ENCODE measurements at regions not wholly inside any gene's neighbourhood (a gene's known extent, or its start where the extent isn't known, plus 50 kb on each side); places are given as distances from the start of the nearest gene placed in this dataset.

DNA sequence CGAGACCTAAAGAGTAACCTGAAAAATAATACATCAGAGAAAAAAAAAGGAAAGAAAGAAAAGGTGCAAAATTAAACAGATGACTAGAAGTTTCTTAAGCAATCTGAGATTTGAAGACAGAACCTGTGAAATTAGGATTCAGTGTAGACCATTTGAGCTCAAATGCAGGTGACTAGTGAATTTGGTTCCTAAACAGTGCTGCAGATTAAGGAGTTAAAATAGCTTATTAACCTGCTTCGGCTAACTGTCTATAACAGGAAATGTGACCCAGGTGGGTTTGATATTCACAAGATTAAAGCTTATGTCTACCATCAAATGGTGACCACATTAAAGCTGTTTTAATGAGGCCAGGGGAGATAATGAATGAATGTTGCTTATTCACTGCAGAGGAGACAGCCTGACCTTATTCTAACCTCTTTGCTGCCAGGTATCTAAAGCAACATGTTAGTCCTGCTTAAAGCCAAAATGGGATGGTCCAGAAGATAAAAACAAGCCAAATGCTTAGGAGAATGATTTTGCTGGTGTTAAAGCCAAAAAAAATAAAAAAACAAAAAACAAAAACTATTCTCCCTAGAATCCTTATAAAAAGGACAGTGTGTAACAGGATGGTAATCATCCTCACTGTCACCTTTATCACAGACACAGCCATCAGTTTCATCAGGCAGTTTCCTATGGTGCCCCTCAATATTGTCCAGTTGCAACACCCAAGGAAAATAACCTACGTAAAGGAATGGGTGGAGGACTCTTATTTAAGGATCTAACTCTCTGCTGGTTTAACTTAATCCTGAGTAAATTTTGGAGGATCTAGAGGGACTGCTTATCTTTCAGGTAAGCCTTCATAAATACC, 769.0 kb upstream of the ZEB2 start:
- TF ChIP-seq, protein P1, sequence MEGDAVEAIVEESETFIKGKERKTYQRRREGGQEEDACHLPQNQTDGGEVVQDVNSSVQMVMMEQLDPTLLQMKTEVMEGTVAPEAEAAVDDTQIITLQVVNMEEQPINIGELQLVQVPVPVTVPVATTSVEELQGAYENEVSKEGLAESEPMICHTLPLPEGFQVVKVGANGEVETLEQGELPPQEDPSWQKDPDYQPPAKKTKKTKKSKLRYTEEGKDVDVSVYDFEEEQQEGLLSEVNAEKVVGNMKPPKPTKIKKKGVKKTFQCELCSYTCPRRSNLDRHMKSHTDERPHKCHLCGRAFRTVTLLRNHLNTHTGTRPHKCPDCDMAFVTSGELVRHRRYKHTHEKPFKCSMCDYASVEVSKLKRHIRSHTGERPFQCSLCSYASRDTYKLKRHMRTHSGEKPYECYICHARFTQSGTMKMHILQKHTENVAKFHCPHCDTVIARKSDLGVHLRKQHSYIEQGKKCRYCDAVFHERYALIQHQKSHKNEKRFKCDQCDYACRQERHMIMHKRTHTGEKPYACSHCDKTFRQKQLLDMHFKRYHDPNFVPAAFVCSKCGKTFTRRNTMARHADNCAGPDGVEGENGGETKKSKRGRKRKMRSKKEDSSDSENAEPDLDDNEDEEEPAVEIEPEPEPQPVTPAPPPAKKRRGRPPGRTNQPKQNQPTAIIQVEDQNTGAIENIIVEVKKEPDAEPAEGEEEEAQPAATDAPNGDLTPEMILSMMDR (conservative IDR thresholded peaks at IDR 0.05), result no peak
- TF ChIP-seq EZH2 (IDR thresholded peaks at IDR 0.05; ENCODE audit: low read depth), result no peak
